PC-3 (cell line): ENCODE measurements at regions not wholly inside any gene's neighbourhood (a gene's known extent, or its start where the extent isn't known, plus 50 kb on each side); places are given as distances from the start of the nearest gene placed in this dataset.

Experiments
- EZH2 ChIP-seq: fragments of 300-600 bp; sonication (generic); IDR thresholded peaks from one replicate; pipeline ENCODE4 v1.6.1; 2017; ENCODE audit warnings: antibody characterized with exemption, mild to moderate bottlenecking, low read length; ENCODE audit not compliant: unreplicated experiment
- TF ChIP-seq, protein P1 (sequence below): fragments of 300-600 bp; sonication (generic); conservative IDR thresholded peaks from 2 replicates; pipeline ENCODE4 v1.5.1; 2017; ENCODE audit warnings: antibody characterized with exemption, low read depth, mild to moderate bottlenecking, low read length

GRCh38 chr15:37252530-37252929, 152.2 kb upstream of the MEIS2 start:
- TF ChIP-seq, protein P1, sequence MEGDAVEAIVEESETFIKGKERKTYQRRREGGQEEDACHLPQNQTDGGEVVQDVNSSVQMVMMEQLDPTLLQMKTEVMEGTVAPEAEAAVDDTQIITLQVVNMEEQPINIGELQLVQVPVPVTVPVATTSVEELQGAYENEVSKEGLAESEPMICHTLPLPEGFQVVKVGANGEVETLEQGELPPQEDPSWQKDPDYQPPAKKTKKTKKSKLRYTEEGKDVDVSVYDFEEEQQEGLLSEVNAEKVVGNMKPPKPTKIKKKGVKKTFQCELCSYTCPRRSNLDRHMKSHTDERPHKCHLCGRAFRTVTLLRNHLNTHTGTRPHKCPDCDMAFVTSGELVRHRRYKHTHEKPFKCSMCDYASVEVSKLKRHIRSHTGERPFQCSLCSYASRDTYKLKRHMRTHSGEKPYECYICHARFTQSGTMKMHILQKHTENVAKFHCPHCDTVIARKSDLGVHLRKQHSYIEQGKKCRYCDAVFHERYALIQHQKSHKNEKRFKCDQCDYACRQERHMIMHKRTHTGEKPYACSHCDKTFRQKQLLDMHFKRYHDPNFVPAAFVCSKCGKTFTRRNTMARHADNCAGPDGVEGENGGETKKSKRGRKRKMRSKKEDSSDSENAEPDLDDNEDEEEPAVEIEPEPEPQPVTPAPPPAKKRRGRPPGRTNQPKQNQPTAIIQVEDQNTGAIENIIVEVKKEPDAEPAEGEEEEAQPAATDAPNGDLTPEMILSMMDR: no peak
- no peak for TF ChIP-seq EZH2
